Brain microvascular endothelial cell (primary cell): ENCODE measurements at regions not wholly inside any gene's neighbourhood (a gene's known extent, or its start where the extent isn't known, plus 50 kb on each side); places are given as distances from the start of the nearest gene placed in this dataset.

Experiments used
- DNase-seq: peaks from one replicate; pipeline ENCODE4 v3.0.0-alpha.2; 2020
- H3K27ac ChIP-seq: fragments of 250-450 bp; sonication (Bioruptor Pico); 2 replicates; pipeline ENCODE4 v1.5.1; 2020; ENCODE audit warnings: mild to moderate bottlenecking, moderate library complexity
- H3K27me3 ChIP-seq: fragments of 250-450 bp; sonication (Bioruptor Pico); replicated peaks from 2 replicates; pipeline ENCODE4 v1.5.1; 2020; ENCODE audit warnings: mild to moderate bottlenecking
- H3K36me3 ChIP-seq: fragments of 250-450 bp; sonication (Bioruptor Pico); replicated peaks from 2 replicates; pipeline ENCODE4 v1.5.1; 2020; ENCODE audit warnings: mild to moderate bottlenecking
- H3K4me3 ChIP-seq: 2 replicates; pipeline ENCODE4 v1.5.1; 2011; ENCODE audit warnings: low read depth, mild to moderate bottlenecking, control low read depth, low read length, moderate library complexity
- CTCF ChIP-seq: IDR thresholded peaks from 2 replicates; pipeline ENCODE4 v1.5.1; 2011; ENCODE audit warnings: low read depth, mild to moderate bottlenecking, moderate library complexity, low read length, control low read depth, inconsistent platforms; ENCODE audit errors: missing control alignments
- in situ Hi-C: cut with HindIII; loops from 2 replicates; pipeline ENCODE4 v1.10.0; 2017; ENCODE audit warnings: low sequenced_read_pairs, low pct_ligation_motif_present

DNA sequence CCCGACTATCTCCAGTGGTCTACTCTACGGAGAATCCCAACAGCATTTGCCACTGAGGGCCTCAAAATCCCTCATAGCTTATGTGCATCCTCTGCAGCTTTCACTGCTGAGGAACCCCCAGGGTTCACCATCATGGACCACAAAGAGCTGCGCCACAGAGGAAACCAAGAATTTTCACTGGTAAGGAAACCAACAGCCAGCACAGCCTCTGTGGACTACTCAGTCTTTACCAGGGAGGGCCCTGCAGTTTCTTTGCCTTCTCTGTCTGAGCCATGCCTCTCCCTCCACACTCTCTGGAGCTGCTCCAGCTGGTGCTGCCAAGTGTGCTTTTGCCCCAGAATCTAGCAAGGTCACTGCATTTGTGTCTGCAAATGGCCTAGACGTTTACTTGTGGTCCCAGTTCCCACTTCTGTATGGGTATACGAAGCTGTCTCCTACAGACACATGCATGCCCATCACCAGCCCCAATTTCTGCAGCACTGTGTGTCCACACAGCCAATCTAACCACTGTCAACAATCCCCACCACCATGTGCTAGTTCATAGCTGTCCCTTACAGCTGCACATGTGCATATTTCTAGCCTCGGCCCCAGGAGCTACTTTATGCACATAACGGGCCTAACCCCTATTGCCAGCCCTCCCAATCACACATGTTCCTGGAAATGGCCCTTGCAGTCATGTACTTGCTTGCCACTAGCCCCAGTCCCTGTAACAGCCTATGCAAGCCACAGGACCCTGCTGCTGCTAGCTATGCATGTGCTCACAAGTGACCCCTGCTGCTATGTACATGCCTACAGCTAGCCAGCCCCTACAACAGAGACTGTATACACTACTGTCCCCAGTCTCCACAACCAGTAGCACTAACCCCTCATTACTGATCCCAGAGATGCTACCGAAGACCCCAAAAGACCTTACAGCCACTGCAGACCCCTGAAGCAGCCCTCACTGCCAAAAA is 1437.4 kb downstream of the CDH11 start:
- TF ChIP-seq CTCF = no peak
- H3K4me3 ChIP-seq = no peak overlapping the region
- no peaks in the 10 kb centered on the region for H3K36me3 ChIP-seq
- in situ Hi-C loops = no loop called here
- no peak overlapping the region for H3K27ac ChIP-seq
- H3K27me3 ChIP-seq = no peaks in the 10 kb centered on the region
- no peak for DNase-seq

DNA sequence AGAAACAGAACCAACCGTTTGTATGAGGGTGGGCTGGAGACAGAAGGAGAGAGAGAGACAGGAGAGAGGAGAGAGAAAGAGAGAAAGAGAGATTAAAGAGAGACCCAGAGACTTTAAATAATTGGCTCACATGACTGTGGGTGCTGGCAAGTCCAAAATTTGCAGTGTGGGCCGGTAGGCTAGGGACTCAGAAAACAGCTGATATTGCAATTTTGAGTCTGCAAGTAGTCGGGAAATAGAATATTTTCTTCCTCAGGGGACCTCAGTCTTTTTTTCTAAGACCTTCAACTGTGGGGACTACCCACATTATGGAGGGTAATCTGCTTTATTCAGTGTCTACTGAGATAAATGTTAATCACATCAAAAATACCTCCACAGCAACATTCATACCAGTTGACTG is 1439.0 kb downstream of the CDH11 start:
- Histone ChIP-seq H3K27ac (no peak overlapping the region), H3K27me3 (no peaks in the 10 kb centered on the region), H3K36me3 (no peaks in the 10 kb centered on the region), H3K4me3 (no peak overlapping the region)
- no peak for DNase-seq
- no peak for TF ChIP-seq CTCF
- in situ Hi-C loops = no loop called here

DNA sequence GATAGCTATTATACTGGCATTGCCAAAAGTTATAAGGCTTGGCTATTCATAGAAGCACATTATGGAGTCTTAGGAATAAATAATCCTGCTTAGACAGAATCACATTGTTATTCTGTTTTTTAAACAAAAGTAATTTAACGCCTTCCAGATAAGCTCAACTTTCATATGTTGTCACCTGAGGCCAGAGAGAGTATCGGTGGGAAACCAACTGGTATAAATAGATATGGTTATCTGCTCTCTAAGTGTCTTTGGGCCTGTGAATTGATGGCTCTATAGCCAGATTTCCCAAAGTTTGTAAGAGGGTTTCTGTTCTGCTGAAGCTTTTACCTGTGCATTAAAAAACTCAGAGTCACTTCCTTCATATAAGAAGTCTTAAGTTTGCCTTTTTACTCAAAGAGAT is 1449.4 kb downstream of the CDH11 start:
- H3K27ac ChIP-seq = no peak overlapping the region
- no peaks in the 10 kb centered on the region for H3K27me3 ChIP-seq
- TF ChIP-seq CTCF = no peak
- H3K4me3 ChIP-seq = no peak overlapping the region
- no peak for DNase-seq
- in situ Hi-C loops = no loop called here
- no peaks in the 10 kb centered on the region for H3K36me3 ChIP-seq

DNA sequence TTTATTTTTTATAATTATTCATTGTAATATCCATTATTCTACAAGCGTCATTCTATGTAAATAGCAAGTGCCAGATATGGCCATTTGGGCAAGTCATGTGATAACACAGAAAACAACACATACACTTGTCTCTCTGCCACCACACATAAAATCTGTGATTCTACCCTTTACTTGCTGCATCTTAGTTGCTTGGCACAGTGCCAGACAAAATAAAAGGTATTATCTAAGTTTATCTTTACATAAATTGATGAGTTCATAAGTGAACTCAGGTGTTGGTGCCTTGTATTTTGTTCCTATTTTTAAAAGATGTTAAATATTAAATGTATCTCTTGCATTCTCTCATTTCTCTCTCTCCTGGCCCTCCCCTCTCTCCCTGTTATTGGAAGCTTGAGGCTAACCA is 1458.7 kb downstream of the CDH11 start:
- no peaks in the 10 kb centered on the region for H3K36me3 ChIP-seq
- no peak overlapping the region for H3K4me3 ChIP-seq
- no peaks in the 10 kb centered on the region for H3K27me3 ChIP-seq
- no peak for TF ChIP-seq CTCF
- H3K27ac ChIP-seq = no peak overlapping the region
- in situ Hi-C loops = no loop called here
- DNase-seq = no peak

DNA sequence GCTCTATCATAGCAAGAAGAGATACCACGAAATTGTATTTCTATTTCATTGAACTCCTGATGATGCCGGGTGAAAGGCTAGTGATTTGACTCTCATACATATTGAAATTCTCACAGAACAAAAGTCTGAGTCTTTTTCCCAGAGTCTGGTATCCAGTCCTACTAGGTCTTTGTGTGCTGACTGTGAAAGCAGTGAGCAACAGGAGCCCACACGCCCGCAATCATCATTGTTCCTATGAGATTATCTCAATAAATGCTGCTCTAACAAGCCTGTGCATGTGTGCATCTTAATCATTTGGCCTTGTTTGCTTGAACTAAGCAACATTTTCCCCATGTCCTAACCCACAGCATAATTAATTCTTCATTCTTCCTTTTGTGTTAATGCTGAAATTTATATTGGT is 1466.0 kb downstream of the CDH11 start:
- TF ChIP-seq CTCF = no peak
- H3K36me3 ChIP-seq = no peaks in the 10 kb centered on the region
- H3K27me3 ChIP-seq = no peaks in the 10 kb centered on the region
- no peak overlapping the region for H3K4me3 ChIP-seq
- no peak for DNase-seq
- in situ Hi-C loops = no loop called here
- no peak overlapping the region for H3K27ac ChIP-seq
